ENCODE measurements at regions not wholly inside any gene's neighbourhood (a gene's known extent, or its start where the extent isn't known, plus 50 kb on each side); places are given as distances from the start of the nearest gene placed in this dataset.
"Not testable (repeated sequence)": the region's sequence is repeated elsewhere in the genome, so short reads cannot be mapped to it uniquely, and the experiment has no call there.

DNA sequence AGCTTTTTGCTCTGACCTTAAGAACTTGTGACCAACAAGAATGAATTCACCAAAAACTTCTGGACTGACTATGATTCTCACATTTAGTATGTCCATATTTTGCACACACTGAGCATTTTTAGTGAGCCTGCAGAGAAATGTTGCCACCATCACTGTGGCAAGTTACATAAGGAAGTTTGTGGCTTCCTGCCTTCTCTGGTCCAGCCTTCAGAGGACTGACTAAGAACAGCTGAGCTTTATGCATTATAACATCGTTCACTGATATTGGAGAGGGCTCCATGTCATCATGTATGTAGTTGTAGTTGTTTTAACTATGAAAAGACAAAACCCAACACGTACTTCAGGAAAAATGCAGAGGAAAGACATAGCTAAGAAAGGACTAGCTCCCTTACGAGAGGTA lies 218.0 kb upstream of the CRIM1 start:
- intact Hi-C loops (cut with micrococcal nuclease): no loop called here
- peaks cover 7% of the 10 kb centered on the region for H3K4me1 Mint-ChIP-seq (ENCODE audit: low read depth)
- no peak overlapping the region for H3K4me3 Mint-ChIP-seq
- no peak for DNase-seq
- H3K9me3 Mint-ChIP-seq: no peaks in the 10 kb centered on the region
- H3K27ac Mint-ChIP-seq: no peak overlapping the region
- H3K36me3 Mint-ChIP-seq (ENCODE audit: low read depth): no peaks in the 10 kb centered on the region
- H3K27me3 Mint-ChIP-seq (ENCODE audit: low read depth): peaks cover 2% of the 10 kb centered on the region
- CTCF ChIA-PET: no interaction called here

DNA sequence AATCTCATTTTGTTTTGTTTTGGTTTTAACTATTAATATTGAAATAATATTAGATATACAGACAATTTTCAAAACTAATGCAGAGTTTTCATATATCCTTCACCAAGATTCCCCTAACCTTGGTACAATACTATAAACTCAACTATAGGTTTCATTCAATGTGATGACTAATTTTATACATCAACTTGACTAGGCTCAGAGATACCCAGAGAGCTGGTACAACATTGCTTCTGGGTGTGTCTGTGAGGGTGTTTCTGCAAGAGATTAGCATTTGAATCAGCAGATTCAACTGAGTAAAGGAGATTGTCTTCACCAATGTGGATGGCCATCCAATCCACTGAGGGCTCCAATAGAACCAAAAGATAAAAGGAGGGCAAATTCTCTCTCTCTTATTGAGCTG lies 221.3 kb upstream of the CRIM1 start:
- DNase-seq: no peak
- intact Hi-C loops (cut with micrococcal nuclease): no loop called here
- H3K27ac Mint-ChIP-seq: no peak overlapping the region

DNA sequence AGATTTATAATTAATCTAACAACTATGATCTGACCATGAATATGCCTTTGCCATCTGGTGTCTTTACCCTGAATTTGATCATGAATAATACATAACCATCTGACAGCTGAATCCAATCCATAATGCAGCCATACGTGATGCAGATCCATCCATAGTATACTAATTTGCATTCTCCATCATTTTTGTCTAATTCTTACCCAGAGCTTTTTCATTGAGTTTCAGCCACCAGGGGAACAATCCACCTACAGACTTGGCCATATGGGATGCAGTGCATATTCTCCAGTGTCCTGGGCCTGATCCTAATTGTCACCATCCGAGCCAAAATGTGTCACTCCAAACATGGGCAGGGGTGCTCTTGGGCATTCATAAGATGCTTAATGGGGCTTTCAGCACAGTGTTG lies 227.2 kb upstream of the CRIM1 start:
- H3K36me3 Mint-ChIP-seq (ENCODE audit: low read depth): no peaks in the 10 kb centered on the region
- peaks cover 3% of the 10 kb centered on the region for H3K27me3 Mint-ChIP-seq (ENCODE audit: low read depth)
- DNase-seq: no peak
- H3K9me3 Mint-ChIP-seq: no peaks in the 10 kb centered on the region
- CTCF ChIA-PET: no interaction called here
- peaks cover 11% of the 10 kb centered on the region for H3K4me1 Mint-ChIP-seq (ENCODE audit: low read depth)
- no peak overlapping the region for H3K4me3 Mint-ChIP-seq
- intact Hi-C loops (cut with micrococcal nuclease): no loop called here
- no peak overlapping the region for H3K27ac Mint-ChIP-seq

More for the DNA sequence above, 221.3 kb upstream of the CRIM1 start:
- Mint-ChIP-seq H3K36me3 (ENCODE audit: low read depth) (no peaks in the 10 kb centered on the region), H3K9me3 (no peaks in the 10 kb centered on the region), H3K4me1 (ENCODE audit: low read depth) (peaks cover 7% of the 10 kb centered on the region), H3K27me3 (ENCODE audit: low read depth) (no peaks in the 10 kb centered on the region), H3K4me3 (no peak overlapping the region)
- CTCF ChIA-PET: no interaction called here

DNA sequence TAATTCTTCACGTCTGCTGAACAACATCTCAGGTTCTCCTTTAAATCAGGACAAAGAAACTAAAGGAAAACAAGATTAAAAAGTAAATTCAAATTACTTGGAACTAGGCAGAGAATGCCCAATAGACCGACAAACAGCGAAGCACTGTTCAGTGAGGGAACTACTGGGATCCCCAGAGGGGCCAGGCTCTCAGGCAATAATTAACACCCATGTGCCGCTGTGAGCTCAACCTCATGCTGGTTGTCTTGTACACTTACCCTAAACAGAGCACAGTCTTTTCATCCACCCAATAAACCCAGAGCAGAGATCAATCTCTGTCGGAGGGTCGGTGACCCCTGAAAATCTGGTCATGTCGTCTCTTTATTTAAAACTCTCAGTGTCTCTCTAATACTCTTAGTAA lies 229.9 kb upstream of the CRIM1 start:
- Mint-ChIP-seq H3K4me1 (ENCODE audit: low read depth) (peaks cover 11% of the 10 kb centered on the region), H3K27ac (no peak overlapping the region), H3K27me3 (ENCODE audit: low read depth) (peaks cover 11% of the 10 kb centered on the region), H3K36me3 (ENCODE audit: low read depth) (no peaks in the 10 kb centered on the region), H3K9me3 (no peaks in the 10 kb centered on the region), H3K4me3 (no peak overlapping the region)
- no peak for DNase-seq
- intact Hi-C loops (cut with micrococcal nuclease): no loop called here
- CTCF ChIA-PET: no interaction called here

DNA sequence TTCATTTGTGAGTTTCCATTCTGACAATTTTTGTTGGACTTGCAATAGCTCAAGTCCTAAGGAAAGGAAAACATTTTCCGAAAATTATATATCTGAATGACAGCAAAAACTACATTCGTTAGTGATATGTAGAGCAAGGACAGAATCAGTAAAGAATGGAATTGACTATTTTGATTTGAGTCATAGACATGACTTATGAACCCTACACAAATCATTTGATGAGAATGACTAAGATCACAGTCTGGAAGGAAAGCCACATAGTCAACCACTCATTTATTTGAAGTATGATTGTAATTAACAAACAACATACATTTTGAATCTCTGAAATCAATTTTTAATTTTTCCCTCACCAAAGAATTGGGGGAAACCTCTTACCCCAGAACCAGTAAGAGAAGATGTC lies 231.6 kb upstream of the CRIM1 start:
- intact Hi-C loops (cut with micrococcal nuclease): loop anchor here (1.0 kb wide), 2 partner anchors 122 to 213 kb away; no protein-coding TSS in a partner anchor
- CTCF ChIA-PET: no interaction called here
- H3K4me1 Mint-ChIP-seq (ENCODE audit: low read depth): peaks cover 11% of the 10 kb centered on the region
- no peaks in the 10 kb centered on the region for H3K36me3 Mint-ChIP-seq (ENCODE audit: low read depth)
- H3K4me3 Mint-ChIP-seq: no peak overlapping the region
- H3K9me3 Mint-ChIP-seq: no peaks in the 10 kb centered on the region
- peaks cover 19% of the 10 kb centered on the region for H3K27me3 Mint-ChIP-seq (ENCODE audit: low read depth)
- no peak overlapping the region for H3K27ac Mint-ChIP-seq
- no peak for DNase-seq

DNA sequence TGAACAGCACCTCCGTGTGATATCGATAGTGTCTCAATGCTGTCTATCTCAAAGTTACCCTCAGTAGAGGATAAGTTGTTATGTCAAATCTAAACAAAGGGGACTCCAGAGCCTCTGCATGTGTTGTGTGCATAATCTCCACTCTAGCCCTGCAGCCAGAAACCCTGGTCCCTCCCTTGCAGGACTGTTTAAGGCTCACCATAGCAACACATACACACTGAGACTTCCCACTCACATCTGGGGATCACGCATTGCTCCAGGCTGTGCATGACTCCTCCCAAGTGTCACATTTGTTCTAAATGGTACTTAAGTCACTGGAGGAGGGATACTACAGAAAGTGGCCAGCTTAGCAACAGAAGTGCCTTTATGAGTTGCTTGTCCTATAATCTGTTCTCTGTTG lies 258.6 kb upstream of the CRIM1 start:
- Mint-ChIP-seq H3K27ac (no peak overlapping the region), H3K27me3 (ENCODE audit: low read depth) (peaks cover 5% of the 10 kb centered on the region), H3K4me3 (no peak overlapping the region), H3K9me3 (peaks cover 8% of the 10 kb centered on the region), H3K4me1 (ENCODE audit: low read depth) (no peaks in the 10 kb centered on the region), H3K36me3 (ENCODE audit: low read depth) (no peaks in the 10 kb centered on the region)
- CTCF ChIA-PET: no interaction called here
- DNase-seq: no peak
- intact Hi-C loops (cut with micrococcal nuclease): no loop called here

DNA sequence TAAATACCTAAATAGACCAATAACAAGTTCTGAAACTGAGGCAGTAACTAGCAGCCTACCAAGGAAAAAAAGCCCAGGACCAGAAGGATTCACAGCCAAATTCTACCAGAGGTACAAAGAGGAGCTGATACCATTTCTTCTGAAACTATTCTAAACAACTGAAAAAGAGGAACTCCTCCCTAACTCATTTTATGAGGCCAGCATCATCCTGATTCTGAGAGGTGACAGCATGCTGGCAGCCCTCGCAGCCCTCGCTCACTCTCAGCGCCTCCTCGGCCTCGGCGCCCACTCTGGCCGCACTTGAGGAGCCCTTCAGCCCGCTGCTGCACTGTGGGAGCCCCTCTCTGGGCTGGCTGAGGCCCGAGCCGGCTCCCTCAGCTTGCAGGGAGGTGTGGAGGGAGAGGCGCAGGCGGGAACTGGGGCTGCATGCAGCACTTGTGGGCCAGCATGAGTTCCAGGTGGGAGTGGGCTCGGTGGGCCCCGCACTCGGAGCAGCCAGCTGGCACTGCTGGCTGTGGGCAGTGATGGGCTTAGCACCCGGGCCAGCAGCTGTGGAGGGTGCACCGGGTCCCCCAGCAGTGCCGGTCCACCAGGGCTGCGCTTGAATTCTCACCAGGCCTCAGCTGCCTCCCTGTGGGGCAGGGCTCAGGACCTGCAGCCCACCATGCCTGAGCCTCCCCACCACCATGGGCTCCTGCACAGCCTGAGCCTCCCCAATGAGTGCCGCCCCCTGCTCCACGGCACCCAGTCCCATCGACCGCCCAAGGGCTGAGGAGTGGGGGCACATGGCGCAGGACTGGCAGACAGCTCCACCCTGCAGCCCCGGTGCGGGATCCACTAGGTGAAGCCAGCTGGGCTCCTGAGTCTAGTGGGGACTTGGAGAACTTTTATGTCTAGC lies 263.5 kb upstream of the CRIM1 start:
- H3K27ac Mint-ChIP-seq; H3K36me3 Mint-ChIP-seq (ENCODE audit: low read depth); H3K4me3 Mint-ChIP-seq; H3K27me3 Mint-ChIP-seq (ENCODE audit: low read depth); intact Hi-C loops (cut with micrococcal nuclease); H3K9me3 Mint-ChIP-seq; DNase-seq; H3K4me1 Mint-ChIP-seq (ENCODE audit: low read depth): not testable (repeated sequence)
- CTCF ChIA-PET: interaction anchor here (0.6 kb wide), 1 partner anchor 1996 kb away, joined by 3 read pairs; no protein-coding TSS in a partner anchor

DNA sequence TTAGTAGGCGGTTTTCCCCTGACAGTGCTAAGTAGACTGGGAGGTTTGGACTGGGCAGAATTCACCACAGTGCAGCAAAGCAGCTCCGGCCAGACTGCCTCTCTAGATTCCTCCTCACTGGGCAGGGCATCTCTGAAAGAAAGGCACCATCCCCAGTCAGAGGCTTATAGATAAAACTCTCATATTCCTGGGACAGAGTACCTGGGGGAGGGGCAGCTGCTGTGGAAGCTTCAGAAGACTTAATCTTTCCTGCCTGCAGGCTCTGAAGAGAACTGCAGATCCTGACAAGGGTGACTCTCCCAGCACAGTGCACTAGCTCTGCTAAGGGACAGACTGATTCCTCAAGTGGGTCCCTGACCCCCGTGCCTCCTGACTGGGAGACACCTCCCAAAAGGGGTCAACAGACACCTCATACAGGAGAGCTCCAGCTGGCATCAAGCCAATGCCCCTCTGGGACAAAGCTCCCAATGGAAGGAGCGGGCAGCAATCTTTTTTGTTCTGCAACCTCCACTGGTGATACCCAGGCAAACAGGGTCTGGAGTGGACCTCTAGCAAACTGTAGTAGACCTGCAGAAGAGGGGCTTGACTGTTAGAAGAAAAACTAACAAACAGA lies 266.8 kb upstream of the CRIM1 start:
- Mint-ChIP-seq H3K9me3 (no peaks in the 10 kb centered on the region), H3K27me3 (ENCODE audit: low read depth) (peaks cover 4% of the 10 kb centered on the region), H3K36me3 (ENCODE audit: low read depth) (no peaks in the 10 kb centered on the region), H3K27ac (no peak overlapping the region), H3K4me3 (no peak overlapping the region), H3K4me1 (ENCODE audit: low read depth) (no peaks in the 10 kb centered on the region)
- intact Hi-C loops (cut with micrococcal nuclease): no loop called here
- no peak for DNase-seq
- CTCF ChIA-PET: no interaction called here

DNA sequence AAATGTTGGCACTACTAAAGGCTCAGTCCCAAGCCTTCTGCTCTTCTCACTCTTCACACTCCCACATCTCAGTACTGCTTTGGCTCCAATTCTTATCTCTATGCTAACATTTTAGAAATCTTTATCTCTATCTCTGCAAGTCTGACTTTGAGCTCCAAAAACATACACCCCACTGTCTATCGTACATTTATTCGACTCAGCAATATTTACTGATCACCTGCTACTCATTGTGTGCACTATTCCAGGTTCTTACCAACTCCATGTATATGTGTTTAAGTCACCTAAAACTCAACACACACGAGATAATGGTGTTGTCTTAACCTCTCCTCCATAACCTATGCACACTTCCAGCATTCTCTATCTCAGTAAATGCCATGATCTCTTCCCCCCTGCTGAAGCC lies 268.2 kb upstream of the CRIM1 start:
- H3K27ac Mint-ChIP-seq: no peak overlapping the region
- intact Hi-C loops (cut with micrococcal nuclease): no loop called here
- peaks cover 3% of the 10 kb centered on the region for H3K27me3 Mint-ChIP-seq (ENCODE audit: low read depth)
- H3K4me3 Mint-ChIP-seq: no peak overlapping the region
- no peaks in the 10 kb centered on the region for H3K36me3 Mint-ChIP-seq (ENCODE audit: low read depth)
- H3K4me1 Mint-ChIP-seq (ENCODE audit: low read depth): no peaks in the 10 kb centered on the region
- no peak for DNase-seq
- CTCF ChIA-PET: no interaction called here
- H3K9me3 Mint-ChIP-seq: no peaks in the 10 kb centered on the region

DNA sequence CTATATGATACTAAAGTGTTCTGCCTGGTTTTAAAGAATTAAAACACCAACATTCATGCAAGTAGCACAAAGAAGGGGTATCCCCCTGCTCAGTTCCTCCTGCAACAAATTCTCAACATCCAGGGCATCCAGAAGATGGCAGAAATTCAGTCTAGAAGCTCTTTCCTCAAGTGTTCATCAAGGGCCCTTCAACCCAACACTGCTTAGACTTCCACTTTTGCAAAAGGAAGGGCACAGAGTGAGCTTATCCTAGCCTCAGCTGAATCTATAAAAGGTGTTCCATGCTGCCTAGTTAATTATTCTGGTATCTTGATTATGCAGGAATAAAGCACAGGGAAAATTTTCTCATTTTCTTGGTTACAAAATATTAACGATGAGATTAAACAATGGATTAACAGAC lies 275.8 kb upstream of the CRIM1 start:
- no peak overlapping the region for H3K27ac Mint-ChIP-seq
- no peak overlapping the region for H3K4me3 Mint-ChIP-seq
- intact Hi-C loops (cut with micrococcal nuclease): no loop called here
- DNase-seq: no peak
- CTCF ChIA-PET: no interaction called here
- no peaks in the 10 kb centered on the region for H3K36me3 Mint-ChIP-seq (ENCODE audit: low read depth)
- H3K9me3 Mint-ChIP-seq: no peaks in the 10 kb centered on the region
- H3K4me1 Mint-ChIP-seq (ENCODE audit: low read depth): no peaks in the 10 kb centered on the region
- no peaks in the 10 kb centered on the region for H3K27me3 Mint-ChIP-seq (ENCODE audit: low read depth)

DNA sequence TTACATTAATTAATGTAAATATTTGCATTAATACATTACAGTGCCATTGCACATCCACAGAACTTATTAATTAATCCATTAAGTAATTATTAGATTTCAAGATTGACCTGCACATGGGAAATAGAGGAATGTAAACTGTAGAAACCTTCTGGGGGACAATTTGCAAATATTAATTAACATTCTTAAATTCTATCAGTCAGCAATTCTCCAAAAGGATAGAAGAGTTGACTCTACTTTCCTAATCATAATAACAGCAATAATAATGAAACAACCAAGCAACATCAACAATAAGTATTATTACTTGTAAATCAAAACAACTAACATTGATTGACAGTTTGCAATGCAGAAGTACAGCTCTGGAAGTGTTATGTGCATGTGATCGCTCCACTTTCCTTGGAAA lies 281.6 kb upstream of the CRIM1 start:
- Mint-ChIP-seq H3K9me3 (no peaks in the 10 kb centered on the region), H3K4me3 (no peak overlapping the region), H3K27me3 (ENCODE audit: low read depth) (peaks cover 11% of the 10 kb centered on the region), H3K4me1 (ENCODE audit: low read depth) (no peaks in the 10 kb centered on the region), H3K27ac (no peak overlapping the region), H3K36me3 (ENCODE audit: low read depth) (no peaks in the 10 kb centered on the region)
- CTCF ChIA-PET: no interaction called here
- DNase-seq: no peak
- intact Hi-C loops (cut with micrococcal nuclease): no loop called here

DNA sequence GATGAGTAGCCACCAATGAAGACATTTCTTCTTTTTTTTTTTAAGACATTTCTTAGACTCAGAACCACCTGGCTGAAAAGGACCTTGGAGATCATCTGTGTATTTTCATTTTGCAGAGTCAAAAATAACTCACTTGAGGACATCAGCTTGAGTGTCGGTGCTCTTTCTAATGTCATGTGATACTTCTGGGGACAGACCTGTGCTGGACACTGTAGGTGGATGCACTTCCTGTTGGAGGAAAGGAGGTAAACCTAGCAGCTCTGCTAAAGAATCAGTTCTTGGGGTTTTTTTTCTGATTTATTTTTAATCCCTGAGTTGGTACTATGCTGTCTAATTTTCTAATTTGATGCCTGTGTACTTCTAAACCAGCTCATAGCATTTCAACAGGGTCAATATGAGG lies 283.9 kb upstream of the CRIM1 start:
- Mint-ChIP-seq H3K4me3 (no peak overlapping the region), H3K36me3 (ENCODE audit: low read depth) (no peaks in the 10 kb centered on the region), H3K4me1 (ENCODE audit: low read depth) (no peaks in the 10 kb centered on the region), H3K27ac (no peak overlapping the region), H3K9me3 (no peaks in the 10 kb centered on the region), H3K27me3 (ENCODE audit: low read depth) (peaks cover 11% of the 10 kb centered on the region)
- intact Hi-C loops (cut with micrococcal nuclease): no loop called here
- CTCF ChIA-PET: interaction anchor here (0.6 kb wide), 2 partner anchors 24 to 147 kb away, joined by 3 read pairs; no protein-coding TSS in a partner anchor
- DNase-seq: no peak

DNA sequence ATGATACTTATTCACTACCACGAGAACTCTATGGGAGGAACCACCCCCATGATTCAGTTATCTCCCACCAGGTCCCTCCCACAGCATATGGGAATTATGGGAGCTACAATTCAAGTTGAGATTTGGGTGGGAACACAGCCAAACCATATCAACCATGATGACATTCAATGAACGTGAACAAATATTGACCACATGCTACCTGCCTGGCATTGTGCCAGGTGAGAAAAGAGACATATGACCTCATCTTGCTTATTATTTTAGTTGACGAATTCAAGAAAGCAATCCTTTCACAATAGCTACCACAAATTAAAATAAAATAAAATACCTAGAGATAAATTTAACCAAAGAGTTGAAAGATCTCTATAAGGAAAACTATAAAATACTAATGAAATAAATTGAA lies 286.5 kb upstream of the CRIM1 start:
- Mint-ChIP-seq H3K9me3 (peaks cover 2% of the 10 kb centered on the region), H3K4me1 (ENCODE audit: low read depth) (no peaks in the 10 kb centered on the region), H3K27me3 (ENCODE audit: low read depth) (peaks cover 14% of the 10 kb centered on the region), H3K4me3 (no peak overlapping the region), H3K27ac (no peak overlapping the region), H3K36me3 (ENCODE audit: low read depth) (no peaks in the 10 kb centered on the region)
- intact Hi-C loops (cut with micrococcal nuclease): no loop called here
- CTCF ChIA-PET: no interaction called here
- DNase-seq: no peak

All from activated naive CD4-positive, alpha-beta T cell treated with anti-CD3 and anti-CD28 coated beads for 36 hours (primary cell).